WTC11 (cell line): ENCODE measurements at regions not wholly inside any gene's neighbourhood (a gene's known extent, or its start where the extent isn't known, plus 50 kb on each side); places are given as distances from the start of the nearest gene placed in this dataset.

Experiments
- ATAC-seq: fragments of 200-7000 bp; cut with Tn5 transposase; 2 replicates; pipeline ENCODE4 v1.10.0; 2021; ENCODE audit warnings: mild to moderate bottlenecking, moderate library complexity
- CTCF ChIA-PET: fragments of 300-600 bp; sonication (Branson Sonifier 250); formaldehyde crosslinking; loops from one replicate; lab custom pipeline; 2021; ENCODE audit warnings: antibody characterized with exemption; lab: Charles Lee
- POLR2A ChIA-PET: fragments of 350-600 bp; sonication (Branson Sonifier 250); formaldehyde crosslinking; loops from one replicate; lab custom pipeline; 2021; ENCODE audit warnings: antibody characterized with exemption; lab: Charles Lee
- DNase-seq: peaks from one replicate; pipeline ENCODE4 v3.0.0; 2021; ENCODE audit warnings: low spot score
- H3K27ac Mint-ChIP-seq: 2 replicates; pipeline ENCODE4 v1.8.0; 2021; ENCODE audit warnings: mixed read lengths
- H3K27me3 Mint-ChIP-seq: 2 replicates; pipeline ENCODE4 v1.8.0; 2021; ENCODE audit warnings: low read depth, mild to moderate bottlenecking, moderate library complexity, mixed read lengths
- H3K36me3 Mint-ChIP-seq: 2 replicates; pipeline ENCODE4 v1.8.0; 2021; ENCODE audit warnings: mixed read lengths
- H3K4me1 Mint-ChIP-seq: 2 replicates; pipeline ENCODE4 v1.8.0; 2022; ENCODE audit warnings: mixed read lengths
- H3K4me3 Mint-ChIP-seq: 2 replicates; pipeline ENCODE4 v1.8.0; 2021; ENCODE audit warnings: mild to moderate bottlenecking, moderate library complexity, mixed read lengths
- H3K9me3 Mint-ChIP-seq: 2 replicates; pipeline ENCODE4 v1.8.0; 2021; ENCODE audit warnings: mixed read lengths
- ATF2 ChIP-seq: sonication (generic); formaldehyde crosslinking; IDR thresholded peaks from 2 replicates; pipeline ENCODE4 v1.8.1; 2022; ENCODE audit warnings: low read depth, missing genetic modification reagents, borderline replicate concordance
- IRF2 ChIP-seq: sonication (generic); formaldehyde crosslinking; IDR thresholded peaks from 2 replicates; pipeline ENCODE4 v1.8.0; 2022; ENCODE audit warnings: low read depth, missing genetic modification reagents, borderline replicate concordance
- KAT7 ChIP-seq: sonication (generic); formaldehyde crosslinking; IDR thresholded peaks from 2 replicates; pipeline ENCODE4 v1.8.1; 2023; ENCODE audit warnings: missing genetic modification reagents, mild to moderate bottlenecking, borderline replicate concordance
- MXD4 ChIP-seq: fragments of 250-450 bp; sonication (Bioruptor Pico); IDR thresholded peaks from 2 replicates; pipeline ENCODE4 v1.8.0; 2021; ENCODE audit warnings: mild to moderate bottlenecking, moderate library complexity, borderline replicate concordance
- NFATC4 ChIP-seq: fragments of 250-450 bp; sonication (Bioruptor Pico); IDR thresholded peaks from 2 replicates; pipeline ENCODE4 v1.9.0; 2021; ENCODE audit warnings: mild to moderate bottlenecking
- NFYB ChIP-seq: sonication (generic); formaldehyde crosslinking; conservative IDR thresholded peaks from 2 replicates; pipeline ENCODE4 v1.8.0; 2022; ENCODE audit warnings: low read depth, missing genetic modification reagents
- RELA ChIP-seq: sonication (generic); formaldehyde crosslinking; IDR thresholded peaks from 2 replicates; pipeline ENCODE4 v1.8.1; 2022; ENCODE audit warnings: missing genetic modification reagents, mild to moderate bottlenecking, borderline replicate concordance
- SMAD3 ChIP-seq: sonication (generic); formaldehyde crosslinking; IDR thresholded peaks from 2 replicates; pipeline ENCODE4 v1.8.0; 2022; ENCODE audit warnings: missing genetic modification reagents, mild to moderate bottlenecking, borderline replicate concordance
- TEAD1 ChIP-seq: sonication (generic); formaldehyde crosslinking; IDR thresholded peaks from 2 replicates; pipeline ENCODE4 v1.8.0; 2022; ENCODE audit warnings: mild to moderate bottlenecking, missing genetic modification reagents
- USF2 ChIP-seq: sonication (generic); formaldehyde crosslinking; IDR thresholded peaks from 2 replicates; pipeline ENCODE4 v1.8.1; 2023; ENCODE audit warnings: mild to moderate bottlenecking, missing genetic modification reagents, moderate library complexity
- ZBTB43 ChIP-seq: sonication (generic); formaldehyde crosslinking; IDR thresholded peaks from 2 replicates; pipeline ENCODE4 v1.8.1; 2023; ENCODE audit warnings: mild to moderate bottlenecking, missing genetic modification reagents
- ZNF396 ChIP-seq: fragments of 250-450 bp; sonication (Bioruptor Pico); IDR thresholded peaks from 2 replicates; pipeline ENCODE4 v1.8.0; 2021; ENCODE audit warnings: mild to moderate bottlenecking, moderate library complexity, borderline replicate concordance
- ZNF416 ChIP-seq: fragments of 250-450 bp; sonication (Bioruptor Pico); IDR thresholded peaks from 2 replicates; pipeline ENCODE4 v1.9.0; 2021; ENCODE audit warnings: mild to moderate bottlenecking, inconsistent platforms
- ZNF423 ChIP-seq: fragments of 250-450 bp; sonication (Bioruptor Pico); IDR thresholded peaks from 2 replicates; pipeline ENCODE4 v2.1.2; 2022; ENCODE audit warnings: mild to moderate bottlenecking, moderate library complexity
- ZNF512 ChIP-seq: sonication (generic); formaldehyde crosslinking; IDR thresholded peaks from 2 replicates; pipeline ENCODE4 v1.8.1; 2022; ENCODE audit warnings: missing genetic modification reagents, borderline replicate concordance
- TF ChIP-seq, protein P1 (sequence below): fragments of 250-450 bp; sonication (Bioruptor Pico); IDR thresholded peaks from 2 replicates; pipeline ENCODE4 v2.1.2; 2022; ENCODE audit warnings: mild to moderate bottlenecking, moderate library complexity
- TF ChIP-seq, protein P2 (sequence below): fragments of 250-450 bp; sonication (Bioruptor Pico); IDR thresholded peaks from 2 replicates; pipeline ENCODE4 v1.8.0; 2021; ENCODE audit warnings: mild to moderate bottlenecking
- TF ChIP-seq, protein P3 (sequence below): sonication (generic); formaldehyde crosslinking; conservative IDR thresholded peaks from 2 replicates; pipeline ENCODE4 v1.8.1; 2022; ENCODE audit warnings: mild to moderate bottlenecking, missing genetic modification reagents
- TF ChIP-seq, protein P4 (sequence below): sonication (generic); formaldehyde crosslinking; IDR thresholded peaks from 2 replicates; pipeline ENCODE4 v1.8.0; 2022; ENCODE audit warnings: mild to moderate bottlenecking, missing genetic modification reagents

DNA sequence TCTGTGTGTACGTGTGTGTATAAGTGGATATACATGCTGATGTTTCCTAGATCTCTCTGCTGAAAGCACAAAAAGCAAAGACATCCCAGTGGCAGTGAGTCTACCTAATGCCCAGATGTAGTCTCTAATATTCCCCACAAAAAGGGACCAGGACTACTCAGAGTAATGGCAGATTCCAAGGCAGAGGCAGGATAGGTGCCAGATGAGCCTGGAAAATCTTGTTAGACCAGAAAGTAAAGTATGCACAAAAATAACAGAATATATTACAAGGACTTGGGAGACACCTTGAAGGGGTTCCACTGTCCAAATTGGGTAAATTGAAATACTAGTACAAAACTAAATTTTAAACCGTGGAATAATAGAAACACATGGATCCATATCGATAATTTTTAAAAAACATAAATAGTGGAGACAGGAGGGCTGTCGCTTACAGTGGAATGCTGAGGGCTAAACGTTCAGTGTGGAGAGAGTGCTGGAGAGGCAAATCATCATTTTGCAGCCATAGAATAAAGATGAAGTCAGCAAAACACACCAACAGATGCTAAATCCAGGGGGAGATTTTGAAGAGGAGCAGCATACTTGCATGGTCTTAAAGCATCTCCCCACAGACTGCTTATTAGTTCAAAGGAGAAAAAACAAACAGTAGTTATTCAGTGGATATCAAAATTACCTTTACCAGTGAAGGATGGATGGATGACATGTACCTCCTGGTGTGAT is 123.4 kb upstream of the TSPAN5 start:
- TF ChIP-seq MXD4 (CRISPR knock-in tag), result no peak
- TF ChIP-seq ZNF396 (CRISPR knock-in tag), result no peak
- TF ChIP-seq ZNF423, result no peak
- TF ChIP-seq TEAD1 (CRISPR knock-in tag), result no peak
- TF ChIP-seq ZNF512 (CRISPR knock-in tag), result no peak
- TF ChIP-seq IRF2, result no peak
- no peak for TF ChIP-seq USF2 (CRISPR knock-in tag)
- TF ChIP-seq, protein P1, sequence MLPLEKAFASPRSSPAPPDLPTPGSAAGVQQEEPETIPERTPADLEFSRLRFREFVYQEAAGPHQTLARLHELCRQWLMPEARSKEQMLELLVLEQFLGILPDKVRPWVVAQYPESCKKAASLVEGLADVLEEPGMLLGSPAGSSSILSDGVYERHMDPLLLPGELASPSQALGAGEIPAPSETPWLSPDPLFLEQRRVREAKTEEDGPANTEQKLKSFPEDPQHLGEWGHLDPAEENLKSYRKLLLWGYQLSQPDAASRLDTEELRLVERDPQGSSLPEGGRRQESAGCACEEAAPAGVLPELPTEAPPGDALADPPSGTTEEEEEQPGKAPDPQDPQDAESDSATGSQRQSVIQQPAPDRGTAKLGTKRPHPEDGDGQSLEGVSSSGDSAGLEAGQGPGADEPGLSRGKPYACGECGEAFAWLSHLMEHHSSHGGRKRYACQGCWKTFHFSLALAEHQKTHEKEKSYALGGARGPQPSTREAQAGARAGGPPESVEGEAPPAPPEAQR, result no peak
- Mint-ChIP-seq H3K36me3 (no peaks in the 10 kb centered on the region), H3K4me3 (no peak overlapping the region), H3K9me3 (no peaks in the 10 kb centered on the region), H3K27me3 (no peaks in the 10 kb centered on the region), H3K4me1 (no peaks in the 10 kb centered on the region), H3K27ac (no peak overlapping the region)
- DNase-seq, result no peak
- POLR2A ChIA-PET, result no interaction called here
- CTCF ChIA-PET, result no interaction called here
- ATAC-seq, result no peak

- Mint-ChIP-seq H3K27me3 (no peaks in the 10 kb centered on the region), H3K36me3 (no peaks in the 10 kb centered on the region), H3K9me3 (no peaks in the 10 kb centered on the region), H3K27ac (no peak overlapping the region), H3K4me3 (no peak overlapping the region), H3K4me1 (no peaks in the 10 kb centered on the region)
- TF ChIP-seq ZBTB43 (CRISPR knock-in tag), result no peak
- TF ChIP-seq, protein P1, result no peak
- TF ChIP-seq, protein P2, sequence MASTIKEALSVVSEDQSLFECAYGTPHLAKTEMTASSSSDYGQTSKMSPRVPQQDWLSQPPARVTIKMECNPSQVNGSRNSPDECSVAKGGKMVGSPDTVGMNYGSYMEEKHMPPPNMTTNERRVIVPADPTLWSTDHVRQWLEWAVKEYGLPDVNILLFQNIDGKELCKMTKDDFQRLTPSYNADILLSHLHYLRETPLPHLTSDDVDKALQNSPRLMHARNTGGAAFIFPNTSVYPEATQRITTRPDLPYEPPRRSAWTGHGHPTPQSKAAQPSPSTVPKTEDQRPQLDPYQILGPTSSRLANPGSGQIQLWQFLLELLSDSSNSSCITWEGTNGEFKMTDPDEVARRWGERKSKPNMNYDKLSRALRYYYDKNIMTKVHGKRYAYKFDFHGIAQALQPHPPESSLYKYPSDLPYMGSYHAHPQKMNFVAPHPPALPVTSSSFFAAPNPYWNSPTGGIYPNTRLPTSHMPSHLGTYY, result no peak
- no peak for TF ChIP-seq ATF2 (CRISPR knock-in tag)
- TF ChIP-seq NFATC4 (CRISPR knock-in tag), result no peak
- TF ChIP-seq RELA (CRISPR knock-in tag), result no peak
- no peak for TF ChIP-seq KAT7
- no peak for TF ChIP-seq NFYB
- TF ChIP-seq, protein P3, sequence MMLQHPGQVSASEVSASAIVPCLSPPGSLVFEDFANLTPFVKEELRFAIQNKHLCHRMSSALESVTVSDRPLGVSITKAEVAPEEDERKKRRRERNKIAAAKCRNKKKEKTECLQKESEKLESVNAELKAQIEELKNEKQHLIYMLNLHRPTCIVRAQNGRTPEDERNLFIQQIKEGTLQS (CRISPR knock-in tag), result no peak
- TF ChIP-seq ZNF416 (CRISPR knock-in tag), result no peak
- TF ChIP-seq, protein P4, sequence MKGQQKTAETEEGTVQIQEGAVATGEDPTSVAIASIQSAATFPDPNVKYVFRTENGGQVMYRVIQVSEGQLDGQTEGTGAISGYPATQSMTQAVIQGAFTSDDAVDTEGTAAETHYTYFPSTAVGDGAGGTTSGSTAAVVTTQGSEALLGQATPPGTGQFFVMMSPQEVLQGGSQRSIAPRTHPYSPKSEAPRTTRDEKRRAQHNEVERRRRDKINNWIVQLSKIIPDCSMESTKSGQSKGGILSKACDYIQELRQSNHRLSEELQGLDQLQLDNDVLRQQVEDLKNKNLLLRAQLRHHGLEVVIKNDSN (CRISPR knock-in tag), result no peak
- no peak for TF ChIP-seq SMAD3
- DNase-seq (no peak), ATAC-seq (no peak)
- CTCF ChIA-PET, result no interaction called here
- POLR2A ChIA-PET, result no interaction called here
Measured at GRCh38 chr4:98780926-98781325, 122.5 kb upstream of the TSPAN5 start.
